H9 (cell line): ENCODE measurements at regions not wholly inside any gene's neighbourhood (a gene's known extent, or its start where the extent isn't known, plus 50 kb on each side); places are given as distances from the start of the nearest gene placed in this dataset.
A peak's percentile ranks its signal among the peaks of the same experiment; 100 is the strongest.

Experiments used
- DNase-seq: peaks from one replicate; pipeline ENCODE4 v3.0.0-alpha.2; 2017
- H2AFZ ChIP-seq: one replicate; pipeline ENCODE4 v1.6.1; 2013; ENCODE audit warnings: mild to moderate bottlenecking, low read length, control low read depth, moderate library complexity
- H2AK5ac ChIP-seq: 2 replicates; pipeline ENCODE4 v1.6.1; 2013; ENCODE audit warnings: low read length, control low read depth, mixed read lengths; ENCODE audit not compliant: insufficient read length
- H2BK120ac ChIP-seq: one replicate; pipeline ENCODE4 v1.6.1; 2013; ENCODE audit warnings: low read depth, mild to moderate bottlenecking, low read length, control low read depth, inconsistent platforms; ENCODE audit not compliant: poor library complexity, severe bottlenecking
- H2BK12ac ChIP-seq: 2 replicates; pipeline ENCODE4 v1.6.1; 2013; ENCODE audit warnings: low read length, control low read depth, mixed read lengths, low read depth; ENCODE audit not compliant: insufficient read length
- H2BK15ac ChIP-seq: 2 replicates; pipeline ENCODE4 v1.6.1; 2013; ENCODE audit warnings: low read depth, low read length, control low read depth
- H2BK20ac ChIP-seq: one replicate; pipeline ENCODE4 v1.6.1; 2013; ENCODE audit warnings: low read depth, mild to moderate bottlenecking, low read length, control low read depth, inconsistent platforms; ENCODE audit not compliant: poor library complexity, severe bottlenecking
- H2BK5ac ChIP-seq: 2 replicates; pipeline ENCODE4 v1.6.1; 2013; ENCODE audit warnings: low read length, control low read depth, mixed read lengths; ENCODE audit not compliant: insufficient read length
- H3K14ac ChIP-seq: 2 replicates; pipeline ENCODE4 v1.6.1; 2013; ENCODE audit warnings: low read length, control low read depth; ENCODE audit not compliant: insufficient read depth
- H3K18ac ChIP-seq: 2 replicates; pipeline ENCODE4 v1.6.1; 2013; ENCODE audit warnings: low read depth, mild to moderate bottlenecking, mixed read lengths, low read length, control low read depth; ENCODE audit not compliant: insufficient read length
- H3K23ac ChIP-seq: 2 replicates; pipeline ENCODE4 v1.6.1; 2013; ENCODE audit warnings: low read length, control low read depth, mixed read lengths, low read depth; ENCODE audit not compliant: insufficient read length
- H3K23me2 ChIP-seq: 2 replicates; pipeline ENCODE4 v1.6.1; 2013; ENCODE audit warnings: low read depth, mild to moderate bottlenecking, mixed read lengths, low read length, control low read depth; ENCODE audit not compliant: insufficient read length, poor library complexity, severe bottlenecking
- H3K27ac ChIP-seq: 2 replicates; pipeline ENCODE4 v1.5.1; 2013; ENCODE audit warnings: low read length, control low read depth, mixed read lengths, low read depth; ENCODE audit not compliant: insufficient read length
- H3K27me3 ChIP-seq: 2 replicates; pipeline ENCODE4 v1.6.1; 2013; ENCODE audit warnings: low read length, control low read depth, inconsistent platforms; ENCODE audit not compliant: insufficient read depth
- H3K4ac ChIP-seq: 2 replicates; pipeline ENCODE4 v1.6.1; 2013; ENCODE audit warnings: low read depth, mild to moderate bottlenecking, control low read depth, inconsistent platforms, low read length, moderate library complexity
- H3K4me1 ChIP-seq: 2 replicates; pipeline ENCODE4 v1.6.1; 2013; ENCODE audit warnings: low read length, control low read depth, inconsistent platforms; ENCODE audit not compliant: insufficient read depth
- H3K4me2 ChIP-seq: 2 replicates; pipeline ENCODE4 v1.6.1; 2013; ENCODE audit warnings: low read length, control low read depth, mixed read lengths; ENCODE audit not compliant: insufficient read length, insufficient read depth
- H3K56ac ChIP-seq: 2 replicates; pipeline ENCODE4 v1.6.1; 2013; ENCODE audit warnings: low read depth, mild to moderate bottlenecking, mixed read lengths, low read length, control low read depth; ENCODE audit not compliant: insufficient read length
- H3K79me1 ChIP-seq: 2 replicates; pipeline ENCODE4 v1.6.1; 2013; ENCODE audit warnings: low read depth, mild to moderate bottlenecking, moderate library complexity, low read length, control low read depth, inconsistent platforms; ENCODE audit not compliant: insufficient read depth, poor library complexity, severe bottlenecking
- H3K79me2 ChIP-seq: 2 replicates; pipeline ENCODE4 v1.6.1; 2013; ENCODE audit warnings: low read length, control low read depth, inconsistent platforms; ENCODE audit not compliant: insufficient read depth
- H3K9ac ChIP-seq: 2 replicates; pipeline ENCODE4 v1.6.1; 2013; ENCODE audit warnings: low read length, control low read depth, mixed read lengths; ENCODE audit not compliant: insufficient read length; ENCODE audit errors: extremely low read depth
- H3K9me3 ChIP-seq: one replicate; pipeline ENCODE4 v1.6.1; 2013; ENCODE audit warnings: low read depth, low read length, inconsistent platforms; ENCODE audit not compliant: control insufficient read depth
- H3T11ph ChIP-seq: one replicate; pipeline ENCODE4 v1.6.1; 2013; ENCODE audit warnings: mild to moderate bottlenecking, low read length, control low read depth, inconsistent platforms
- H4K20me1 ChIP-seq: one replicate; pipeline ENCODE4 v1.6.1; 2013; ENCODE audit not compliant: control insufficient read depth, insufficient read length, insufficient read depth
- H4K5ac ChIP-seq: 2 replicates; pipeline ENCODE4 v1.6.1; 2013; ENCODE audit warnings: low read depth, mild to moderate bottlenecking, mixed read lengths, low read length, control low read depth; ENCODE audit not compliant: insufficient read length
- H4K8ac ChIP-seq: replicated peaks from 2 replicates; pipeline ENCODE4 v1.6.1; 2013; ENCODE audit warnings: low read length, control low read depth, mixed read lengths, low read depth; ENCODE audit not compliant: insufficient read length
- H4K91ac ChIP-seq: 2 replicates; pipeline ENCODE4 v1.6.1; 2013; ENCODE audit warnings: low read depth, mild to moderate bottlenecking, moderate library complexity, mixed read lengths, low read length, control low read depth; ENCODE audit not compliant: insufficient read length
- H3K27ac Mint-ChIP-seq, 3 experiments: 2 replicates in 2 of 3; 3 replicates in 1 of 3; pipeline ENCODE4 v1.8.0; 2020 to 2021; ENCODE audit warnings: mixed read lengths in 3 of 3, mild to moderate bottlenecking in 1 of 3, moderate library complexity in 1 of 3
- H3K27me3 Mint-ChIP-seq: 2 replicates; pipeline ENCODE4 v1.8.0; 2021; ENCODE audit warnings: low read depth, mild to moderate bottlenecking, moderate library complexity, mixed read lengths
- H3K36me3 Mint-ChIP-seq, 3 experiments: 2 replicates in 2 of 3; 3 replicates in 1 of 3; pipeline ENCODE4 v1.8.0; 2020 to 2021; ENCODE audit warnings: low read depth in 3 of 3, mixed read lengths in 3 of 3; ENCODE audit not compliant: insufficient read depth in 1 of 3
- H3K4me1 Mint-ChIP-seq, 2 experiments: 2 replicates each; pipeline ENCODE4 v1.8.0; 2020; ENCODE audit warnings: mixed read lengths in 2 of 2
- H3K4me3 Mint-ChIP-seq, 2 experiments: 2 replicates in 1 of 2; 3 replicates in 1 of 2; pipeline ENCODE4 v1.8.0; 2020 to 2021; ENCODE audit warnings: mild to moderate bottlenecking in 2 of 2, mixed read lengths in 2 of 2, moderate library complexity in 1 of 2
- H3K9me3 Mint-ChIP-seq, 2 experiments: 2 replicates in 1 of 2; 3 replicates in 1 of 2; pipeline ENCODE4 v1.8.0; 2020; ENCODE audit warnings: mild to moderate bottlenecking in 2 of 2, mixed read lengths in 2 of 2, moderate library complexity in 1 of 2
- CTCF ChIP-seq: fragments of 200-600 bp; sonication (generic); conservative IDR thresholded peaks from 3 replicates; pipeline ENCODE4 v1.8.0; 2021; ENCODE audit warnings: antibody characterized with exemption, mild to moderate bottlenecking
- WGBS: extraction: QIAGEN DNeasy Blood & Tissue Kit; methylation state at CpG from one replicate; pipeline ENCODE4 v1.1.7; 2013; ENCODE audit warnings: missing lambda C conversion rate, low lambda C conversion rate, mixed read lengths; ENCODE audit not compliant: insufficient read length; ENCODE audit errors: extremely low coverage; 5-methylcytosine and 5-hydroxymethylcytosine counted together

- H3K36me3 Mint-ChIP-seq, result peaks cover 0 to 4% (median 3%) of the 10 kb centered on the region in 3 experiments; a peak in 4 of 7 replicates
Measured at GRCh38 chr11:112382561-112382960, 121.9 kb upstream of the PLET1 start.

More at GRCh38 chr11:112382561-112382960, 121.9 kb upstream of the PLET1 start:
- no peak overlapping the region for H2BK20ac ChIP-seq
- Mint-ChIP-seq H3K4me3 (no peak overlapping the region), H3K27me3 (peaks cover 2% of the 10 kb centered on the region; the same call in 1 of the 2 replicates), H3K27ac (no peak overlapping the region), H3K4me1 (0 out of 4 replicates have a peak, but pooled peaks cover 0 to 3% of the 10 kb centered on the region in 2 experiments), H3K9me3 (peaks cover 3 to 7% of the 10 kb centered on the region in 2 experiments; a peak in 3 of 5 replicates)
- no peaks in the 10 kb centered on the region for H3K79me2 ChIP-seq
- no CpG with 5 or more reads among the region's 5 CpGs for WGBS
- no peak overlapping the region for H3K4ac ChIP-seq
- H4K20me1 ChIP-seq, result no peaks in the 10 kb centered on the region
- DNase-seq, result peak; percentile 40
- no peak overlapping the region for H3K9ac ChIP-seq
- H3K27me3 ChIP-seq, result no peaks in the 10 kb centered on the region
- no peak overlapping the region for H2AFZ ChIP-seq
- H2BK12ac ChIP-seq, result no peak overlapping the region
- TF ChIP-seq CTCF, result no peak
- H3K27ac ChIP-seq, result no peak overlapping the region
- no peak overlapping the region for H3K14ac ChIP-seq
- no peak overlapping the region for H2BK120ac ChIP-seq
- H4K5ac ChIP-seq, result no peak overlapping the region
- H4K91ac ChIP-seq, result no peak overlapping the region
- no peaks in the 10 kb centered on the region for H3K4me1 ChIP-seq
- H3K79me1 ChIP-seq, result no peaks in the 10 kb centered on the region
- H2AK5ac ChIP-seq, result no peak overlapping the region
- no peak overlapping the region for H3K18ac ChIP-seq
- no peaks in the 10 kb centered on the region for H3K23me2 ChIP-seq
- H3K9me3 ChIP-seq, result no peaks in the 10 kb centered on the region
- no peak overlapping the region for H2BK5ac ChIP-seq
- no peak overlapping the region for H3K56ac ChIP-seq
- H3K23ac ChIP-seq, result no peak overlapping the region
- H3T11ph ChIP-seq, result no peak overlapping the region
- H4K8ac ChIP-seq, result no peak overlapping the region
- H3K4me2 ChIP-seq, result no peak overlapping the region
- H2BK15ac ChIP-seq, result no peak overlapping the region
